ENCODE measurements at regions not wholly inside any gene's neighbourhood (a gene's known extent, or its start where the extent isn't known, plus 50 kb on each side); places are given as distances from the start of the nearest gene placed in this dataset.

DNA sequence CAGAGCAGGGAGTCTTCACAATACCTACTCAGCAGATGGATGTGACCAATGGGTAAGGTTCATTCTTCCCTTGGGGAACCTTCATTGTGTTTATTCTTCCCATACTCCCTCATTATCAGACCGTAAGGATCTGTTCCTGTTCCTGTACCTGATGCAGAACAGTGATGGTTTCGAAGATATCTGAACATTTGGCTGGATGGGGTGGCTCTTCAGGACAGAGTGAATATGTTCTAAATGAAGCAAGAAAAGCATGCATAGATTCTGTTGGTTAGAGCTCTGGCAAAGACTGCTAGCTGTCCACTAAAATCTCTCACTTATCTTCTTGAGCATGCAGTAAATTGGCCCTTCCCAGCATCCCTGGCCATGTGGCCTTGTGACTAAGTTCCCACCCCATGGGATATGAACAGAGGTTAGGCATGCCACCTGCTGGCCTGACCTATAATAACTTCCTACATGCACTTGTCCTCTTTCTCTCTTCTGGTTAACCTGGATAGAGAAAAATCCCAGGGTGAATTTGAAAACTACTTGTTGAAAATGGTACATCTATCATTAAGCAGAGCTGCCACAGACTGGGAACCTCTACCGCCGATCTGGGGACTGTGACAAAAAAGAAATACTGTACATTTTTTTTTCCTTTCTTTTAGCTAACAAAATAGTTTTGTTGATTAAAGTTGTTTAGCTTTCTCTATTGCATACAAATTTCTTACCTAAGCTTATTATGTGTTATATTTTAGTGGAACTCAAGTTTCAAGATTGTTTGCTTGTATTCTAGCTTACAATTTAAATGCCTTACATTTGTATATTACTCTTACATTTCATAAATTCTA is 60.0 kb upstream of the BANK1 start:
- H3K4me3 ChIP-seq (ENCODE audit: low read depth, low read length): no peak overlapping the region
- DNase-seq (ENCODE audit: low read depth): peak; percentile 68
- TF ChIP-seq, protein P1, sequence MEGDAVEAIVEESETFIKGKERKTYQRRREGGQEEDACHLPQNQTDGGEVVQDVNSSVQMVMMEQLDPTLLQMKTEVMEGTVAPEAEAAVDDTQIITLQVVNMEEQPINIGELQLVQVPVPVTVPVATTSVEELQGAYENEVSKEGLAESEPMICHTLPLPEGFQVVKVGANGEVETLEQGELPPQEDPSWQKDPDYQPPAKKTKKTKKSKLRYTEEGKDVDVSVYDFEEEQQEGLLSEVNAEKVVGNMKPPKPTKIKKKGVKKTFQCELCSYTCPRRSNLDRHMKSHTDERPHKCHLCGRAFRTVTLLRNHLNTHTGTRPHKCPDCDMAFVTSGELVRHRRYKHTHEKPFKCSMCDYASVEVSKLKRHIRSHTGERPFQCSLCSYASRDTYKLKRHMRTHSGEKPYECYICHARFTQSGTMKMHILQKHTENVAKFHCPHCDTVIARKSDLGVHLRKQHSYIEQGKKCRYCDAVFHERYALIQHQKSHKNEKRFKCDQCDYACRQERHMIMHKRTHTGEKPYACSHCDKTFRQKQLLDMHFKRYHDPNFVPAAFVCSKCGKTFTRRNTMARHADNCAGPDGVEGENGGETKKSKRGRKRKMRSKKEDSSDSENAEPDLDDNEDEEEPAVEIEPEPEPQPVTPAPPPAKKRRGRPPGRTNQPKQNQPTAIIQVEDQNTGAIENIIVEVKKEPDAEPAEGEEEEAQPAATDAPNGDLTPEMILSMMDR (IDR thresholded peaks at IDR 0.05; ENCODE audit: insufficient read depth, low read depth, low read length, missing control alignments): peak; percentile 57

DNA sequence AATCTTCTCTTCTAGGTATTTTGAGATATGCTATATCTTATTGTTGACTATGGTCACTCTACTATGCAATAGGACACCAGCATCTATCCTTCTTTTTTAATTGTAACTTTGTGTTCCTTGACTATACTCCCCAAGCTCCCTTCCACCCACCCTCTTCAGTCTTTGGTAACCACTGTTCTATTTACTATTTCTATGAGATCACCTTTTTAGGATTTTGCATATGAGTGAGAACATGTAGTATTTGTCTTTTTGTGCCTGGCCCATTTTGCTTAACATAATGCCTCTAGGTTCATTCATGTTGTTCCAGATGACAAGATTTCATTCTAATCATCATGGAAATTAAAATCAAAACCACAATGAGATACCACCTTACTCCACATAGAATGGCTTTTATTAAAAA is 63.3 kb upstream of the BANK1 start:
- TF ChIP-seq, protein P1 (IDR thresholded peaks at IDR 0.05; ENCODE audit: insufficient read depth, low read depth, low read length, missing control alignments): no peak
- H3K4me3 ChIP-seq (ENCODE audit: low read depth, low read length): no peak overlapping the region
- no peak for DNase-seq (ENCODE audit: low read depth)

DNA sequence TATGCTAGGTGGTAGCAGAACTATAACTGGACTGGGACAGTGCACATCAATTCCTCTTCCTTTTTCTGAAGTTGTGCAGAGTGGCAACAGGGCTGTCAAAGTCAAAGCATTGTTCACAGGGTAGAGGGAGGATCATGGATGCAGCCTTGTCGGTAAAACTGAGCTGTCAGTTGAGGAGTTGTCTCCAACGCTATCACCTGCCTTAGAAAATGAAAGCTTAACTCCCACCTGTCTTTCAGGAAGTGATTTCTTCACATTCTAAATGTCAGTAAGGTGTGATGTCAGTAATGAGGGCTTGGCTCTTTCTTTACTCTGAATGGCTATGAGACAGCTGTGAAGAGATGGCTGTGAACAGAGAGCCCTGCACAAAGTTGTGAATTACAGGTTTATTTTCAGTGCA is 66.4 kb upstream of the BANK1 start:
- DNase-seq (ENCODE audit: low read depth): no peak
- H3K4me3 ChIP-seq (ENCODE audit: low read depth, low read length): no peak overlapping the region
- TF ChIP-seq, protein P1 (IDR thresholded peaks at IDR 0.05; ENCODE audit: insufficient read depth, low read depth, low read length, missing control alignments): no peak

DNA sequence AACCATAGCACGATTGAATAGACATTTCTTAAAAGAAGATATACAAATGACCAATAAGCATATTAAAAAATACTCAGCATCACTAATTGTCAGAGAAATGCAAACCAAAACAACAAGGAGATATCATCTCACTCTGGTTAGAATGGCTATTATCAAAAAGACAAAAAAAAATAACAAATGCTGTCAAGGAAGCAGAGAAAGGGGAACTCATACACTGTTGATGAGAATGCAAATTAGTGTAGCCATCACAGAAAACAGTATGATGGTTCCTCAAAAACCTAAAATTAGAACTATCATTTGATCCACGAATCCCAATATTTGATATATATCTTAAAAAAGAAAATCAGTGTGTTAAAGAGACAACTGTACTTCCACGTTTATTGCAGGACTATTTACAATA is 71.7 kb upstream of the BANK1 start:
- TF ChIP-seq, protein P1 (IDR thresholded peaks at IDR 0.05; ENCODE audit: insufficient read depth, low read depth, low read length, missing control alignments): no peak
- no peak for DNase-seq (ENCODE audit: low read depth)
- no peak overlapping the region for H3K4me3 ChIP-seq (ENCODE audit: low read depth, low read length)

DNA sequence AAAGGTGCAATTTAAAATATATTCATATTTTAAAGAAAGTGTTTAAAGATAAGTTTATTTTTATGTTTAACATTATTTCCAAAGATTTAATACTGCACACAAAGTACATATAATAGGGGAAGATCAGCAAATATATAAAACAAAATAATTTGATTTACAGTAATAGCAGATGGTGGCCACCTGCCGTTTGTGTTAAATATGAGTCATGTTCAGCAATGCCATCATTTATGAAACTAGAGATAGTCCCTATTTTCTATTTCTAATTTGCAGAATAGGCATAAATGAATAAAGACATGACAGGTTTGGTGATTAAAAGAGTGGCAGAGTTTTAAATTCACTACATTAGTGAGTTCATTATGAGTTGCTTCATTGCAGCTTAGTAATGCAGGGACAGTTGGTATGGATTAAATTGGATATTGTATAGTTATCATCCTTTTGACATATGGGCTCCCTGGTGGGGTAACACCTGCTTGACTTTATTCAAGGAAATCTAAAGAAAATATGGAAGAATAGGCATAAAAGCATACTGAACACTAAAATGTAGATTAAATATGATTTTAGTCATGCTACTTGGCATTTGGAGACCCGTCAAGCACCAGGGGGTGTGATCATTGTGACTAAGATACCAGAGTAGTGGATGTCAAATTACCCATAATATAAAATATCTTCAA is 78.8 kb upstream of the BANK1 start:
- TF ChIP-seq, protein P1 (IDR thresholded peaks at IDR 0.05; ENCODE audit: insufficient read depth, low read depth, low read length, missing control alignments): no peak
- DNase-seq (ENCODE audit: low read depth): no peak
- H3K4me3 ChIP-seq (ENCODE audit: low read depth, low read length): no peak overlapping the region

DNA sequence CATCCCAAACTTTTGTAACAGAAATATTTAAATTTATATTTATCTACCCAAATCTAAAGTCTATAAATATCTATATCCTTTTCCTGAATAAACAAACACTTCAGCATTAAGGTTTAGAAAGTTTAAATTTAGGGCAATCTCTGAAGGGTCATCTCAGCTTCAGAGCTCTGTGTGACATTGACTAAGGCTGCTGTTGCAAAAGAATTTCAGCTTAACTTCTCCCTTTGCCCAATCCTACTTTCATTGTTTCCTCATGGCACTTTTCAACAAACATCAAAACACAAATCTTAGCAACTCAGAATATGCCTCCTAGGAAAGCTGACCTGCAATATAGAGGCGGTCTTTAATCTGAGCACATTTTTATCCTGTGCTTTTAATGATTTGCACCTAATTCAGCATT is 79.7 kb upstream of the BANK1 start:
- no peak for DNase-seq (ENCODE audit: low read depth)
- no peak overlapping the region for H3K4me3 ChIP-seq (ENCODE audit: low read depth, low read length)
- TF ChIP-seq, protein P1 (IDR thresholded peaks at IDR 0.05; ENCODE audit: insufficient read depth, low read depth, low read length, missing control alignments): no peak

Data from GM12865 (cell line).